HTR-8/SVneo (cell line): ENCODE measurements at regions not wholly inside any gene's neighbourhood (a gene's known extent, or its start where the extent isn't known, plus 50 kb on each side); places are given as distances from the start of the nearest gene placed in this dataset.

ENCODE experiments used
- DNase-seq: peaks from one replicate; pipeline ENCODE4 v3.0.0; 2011; ENCODE audit warnings: low spot score, mixed read lengths; ENCODE audit not compliant: insufficient read length
- FAIRE-seq: peaks from 2 replicates; lab custom pipeline; 2011; peaks lifted over from hg19 to GRCh38; lab: Jason Lieb, UNC

DNA sequence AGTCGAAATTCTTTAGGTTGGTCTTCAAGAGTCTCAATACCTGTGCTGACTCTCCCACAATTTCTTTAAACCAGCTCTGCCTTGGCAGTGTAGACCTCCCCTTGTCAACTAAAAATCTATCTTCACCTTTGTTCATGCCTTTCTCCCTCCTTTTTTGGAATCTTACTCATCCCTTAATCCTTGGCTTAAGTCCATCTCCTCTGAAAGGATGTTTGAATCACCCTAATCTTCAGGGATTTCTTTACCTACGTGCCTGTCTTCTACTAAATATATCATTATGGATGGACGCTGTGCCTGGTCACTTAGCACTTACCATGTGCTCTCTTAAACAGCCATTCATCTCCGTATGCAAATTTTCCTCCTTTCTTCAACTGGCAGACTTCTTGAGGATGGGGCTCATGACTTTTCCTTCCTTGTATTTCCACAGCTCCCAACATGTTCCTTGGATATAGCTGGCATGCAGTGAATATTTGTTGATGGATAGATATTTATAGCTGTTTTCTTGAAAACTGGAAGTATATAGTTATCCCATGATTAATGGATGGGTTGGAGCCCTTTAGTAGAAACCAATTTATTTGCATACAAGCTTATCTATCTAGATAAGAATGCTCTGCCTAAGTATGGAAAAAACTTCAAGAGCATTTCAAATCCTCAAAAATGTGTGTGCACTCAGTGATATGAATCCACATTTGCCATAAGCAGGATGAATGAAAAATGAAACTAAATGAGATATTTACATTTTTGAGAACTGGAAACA, 166.6 kb downstream of the SPRY1 start:
- FAIRE-seq (no peak), DNase-seq (no peak)

DNA sequence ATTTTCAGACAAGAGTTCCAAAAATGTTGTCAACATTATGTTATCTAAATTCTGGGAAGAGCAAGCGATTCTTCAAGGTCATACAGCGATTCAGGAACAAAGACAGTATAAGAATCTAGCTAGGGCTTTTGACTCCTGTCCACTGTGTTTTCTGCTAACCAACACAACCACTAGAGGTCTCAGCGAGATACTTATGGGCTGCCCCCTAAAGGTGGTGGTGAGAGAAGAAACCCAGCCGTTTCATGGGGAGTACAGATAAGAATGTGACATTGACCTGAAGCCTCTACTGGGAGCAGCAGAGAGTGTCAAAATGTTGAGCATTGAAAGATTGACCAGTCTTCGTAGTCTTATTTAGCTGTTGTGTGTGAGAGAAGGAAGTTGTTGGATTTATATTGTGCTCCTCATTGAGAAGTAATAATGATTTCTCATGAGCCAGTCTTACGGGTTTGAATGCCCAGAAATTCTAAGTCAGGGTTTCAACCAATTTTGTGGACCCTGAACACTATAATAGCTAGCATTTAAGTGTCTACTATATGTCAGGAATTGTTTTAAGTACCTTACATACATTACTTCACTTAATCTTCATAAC, 168.3 kb downstream of the SPRY1 start:
- peak; percentile 69 for DNase-seq
- no peak for FAIRE-seq

DNA sequence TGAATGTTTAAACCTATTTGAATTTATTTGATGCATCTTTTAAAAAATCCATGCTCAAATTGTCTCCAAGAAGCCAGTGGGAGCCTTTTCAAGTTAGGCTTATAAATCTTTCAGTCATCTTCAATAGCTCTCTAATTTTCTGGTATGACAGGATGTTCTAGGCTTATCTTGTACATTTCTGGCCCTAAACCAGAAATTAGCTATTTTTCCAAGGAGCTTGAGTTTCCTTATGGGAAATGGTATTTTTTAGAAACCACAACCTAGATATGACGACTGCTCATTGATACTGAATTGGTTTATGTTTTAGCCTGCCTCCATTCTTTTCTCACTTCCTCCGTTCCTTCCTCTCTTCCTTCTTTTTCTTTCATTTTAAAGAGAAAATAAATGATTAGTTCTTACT, 172.3 kb downstream of the SPRY1 start:
- DNase-seq (no peak), FAIRE-seq (no peak)

DNA sequence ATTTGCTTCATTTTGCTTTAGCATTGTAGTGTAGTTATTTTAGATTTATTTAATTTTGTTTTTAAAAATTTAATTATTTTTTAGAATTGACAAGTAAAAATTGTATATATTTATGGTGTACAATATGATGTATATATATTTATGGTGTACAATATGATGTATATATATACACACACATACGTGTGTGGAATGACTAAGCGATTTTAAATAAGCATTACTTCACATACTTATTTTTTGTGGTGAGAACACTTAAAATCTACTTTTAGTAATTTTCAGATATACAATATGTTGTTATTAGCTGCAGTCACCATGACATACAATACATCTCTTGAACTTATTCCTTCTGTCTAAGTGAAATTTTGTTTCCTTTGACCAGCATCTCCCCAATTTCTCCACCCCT, 172.9 kb downstream of the SPRY1 start:
- no peak for DNase-seq
- no peak for FAIRE-seq

DNA sequence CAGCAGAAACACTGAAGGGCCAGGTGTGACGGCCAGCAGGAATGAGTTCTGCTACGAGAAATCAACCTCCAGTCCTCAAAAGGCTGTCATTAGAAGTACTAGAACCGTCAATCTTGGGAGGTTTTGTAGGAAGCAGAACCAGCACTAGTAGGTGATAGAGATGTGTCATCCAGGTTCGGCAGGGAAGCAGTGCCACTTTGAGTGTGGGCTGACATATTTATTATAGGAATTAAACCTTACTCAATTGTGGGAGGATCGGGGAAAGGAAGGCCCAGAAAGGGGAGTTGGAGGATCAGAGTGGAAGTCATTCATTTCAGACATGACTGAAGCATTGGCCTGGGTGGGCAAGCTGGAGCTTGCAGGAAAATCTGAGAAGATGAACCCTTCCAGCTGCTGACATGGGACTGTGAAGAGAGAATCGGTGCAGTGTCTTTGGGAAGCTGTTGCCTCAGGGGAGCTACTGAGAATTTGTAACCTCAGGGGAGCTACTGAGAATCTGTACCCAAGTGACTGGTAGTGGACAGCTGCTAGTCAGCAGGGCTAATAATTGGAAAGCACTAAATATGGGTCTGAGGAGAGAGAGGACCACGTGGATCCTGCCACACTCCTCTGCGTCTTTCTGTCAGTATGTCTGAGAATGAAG, 177.4 kb downstream of the SPRY1 start:
- FAIRE-seq: no peak

DNA sequence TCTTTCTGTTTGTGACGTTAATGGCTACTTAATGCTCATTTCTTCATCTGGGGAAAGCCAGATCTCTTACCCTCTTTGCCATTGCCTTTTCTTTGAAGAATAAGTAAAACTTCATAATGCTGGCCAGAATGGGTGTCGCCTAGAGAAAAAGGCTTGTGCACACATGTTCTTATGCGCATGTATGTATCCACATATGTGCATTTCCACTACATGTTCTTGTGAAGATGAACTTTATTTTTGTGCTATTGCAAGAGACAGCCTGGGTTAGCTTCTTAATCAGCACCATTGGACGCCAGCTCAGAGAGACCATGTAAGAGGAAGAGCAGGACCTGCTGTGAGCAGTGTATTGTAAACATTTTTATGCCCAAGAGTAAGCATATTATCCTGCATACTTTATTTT, 178.7 kb downstream of the SPRY1 start:
- DNase-seq (no peak), FAIRE-seq (no peak)

More for the DNA sequence above, 177.4 kb downstream of the SPRY1 start:
- DNase-seq: no peak

DNA sequence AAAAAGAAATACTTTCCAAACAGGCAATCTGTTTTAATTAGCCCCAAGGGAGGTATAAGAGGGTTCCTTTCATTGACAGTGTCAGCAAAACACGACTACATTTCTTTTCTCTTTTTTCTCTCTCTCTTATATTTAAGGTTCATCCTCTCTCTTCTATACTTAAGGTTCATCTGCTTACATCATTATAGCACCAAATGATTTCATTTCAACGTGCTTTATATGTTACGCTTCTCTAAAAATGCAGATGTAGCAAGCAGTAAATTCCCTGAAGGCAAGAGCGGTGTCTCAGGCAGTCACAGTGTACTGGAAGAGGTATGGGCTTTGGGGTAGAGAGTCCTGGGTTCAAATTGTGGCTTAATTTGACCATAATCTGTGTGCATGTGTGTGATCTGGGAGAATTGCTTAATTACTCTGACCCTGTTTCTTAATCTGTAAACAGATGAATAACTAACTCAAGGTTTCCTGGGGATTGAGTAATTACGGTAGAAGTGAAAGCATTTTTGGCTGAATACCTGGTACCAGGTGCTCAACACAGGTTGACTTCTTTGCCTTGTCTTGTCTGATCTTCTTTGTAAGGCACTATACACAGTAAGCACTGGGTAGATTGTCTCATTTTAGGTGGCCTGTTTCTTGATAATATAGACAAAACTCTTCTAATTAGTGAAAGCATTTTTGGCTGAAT, 180.8 kb downstream of the SPRY1 start:
- FAIRE-seq: peak; percentile 40

DNA sequence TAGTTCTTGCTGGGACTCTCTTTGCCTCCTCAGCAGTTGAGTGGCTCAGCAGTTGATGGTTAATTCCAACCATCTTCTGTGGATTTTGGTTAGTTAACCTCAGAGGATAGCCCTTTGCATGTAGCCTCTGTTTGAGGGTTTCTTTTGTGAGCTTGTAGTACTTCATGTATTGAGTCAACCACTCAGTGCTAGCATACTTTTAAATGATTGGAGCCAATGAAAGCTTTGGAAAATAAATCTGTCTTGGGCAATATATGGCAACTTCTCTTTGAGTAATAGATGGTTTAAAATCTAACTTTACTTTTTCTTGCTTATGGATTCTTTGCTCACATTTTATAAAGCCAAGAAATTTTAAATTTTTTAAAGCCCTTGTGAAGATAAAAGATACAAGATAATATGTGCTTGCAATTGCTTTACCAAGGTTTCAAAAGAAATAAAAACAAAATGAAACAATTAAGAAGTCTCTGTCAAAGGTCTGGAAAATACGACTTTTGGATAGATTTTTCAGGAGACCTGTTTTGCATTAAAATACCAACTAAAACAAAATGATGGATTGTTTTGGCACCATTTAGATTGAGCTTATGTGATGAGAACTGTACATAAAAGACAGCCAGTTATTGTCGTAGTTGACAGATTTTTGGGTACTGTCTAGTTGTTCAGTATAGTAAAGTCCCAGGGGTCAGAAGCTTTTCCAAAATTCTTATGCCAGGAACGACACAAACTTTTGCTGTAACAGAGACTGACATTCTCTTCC, 181.9 kb downstream of the SPRY1 start:
- no peak for FAIRE-seq
- no peak for DNase-seq

More for the DNA sequence above, 180.8 kb downstream of the SPRY1 start:
- no peak for DNase-seq

DNA sequence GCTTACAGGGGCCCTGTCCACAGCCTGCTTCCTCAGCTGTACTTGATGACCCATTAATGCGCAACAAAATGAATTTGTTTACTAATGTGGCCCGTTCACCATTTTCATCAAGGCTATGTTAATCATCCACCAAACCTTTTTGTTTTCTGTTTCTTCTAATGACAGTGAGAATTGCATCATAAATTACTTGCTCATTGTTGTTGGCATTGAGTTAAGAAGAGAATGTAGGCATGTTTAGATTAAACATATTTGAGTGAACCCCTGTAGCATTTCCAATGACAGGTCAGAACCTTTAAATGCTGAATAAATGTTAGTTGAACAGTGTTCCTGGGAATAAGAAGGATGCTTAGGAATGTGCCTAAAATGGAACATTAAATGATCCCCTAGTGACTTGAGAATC, 183.4 kb downstream of the SPRY1 start:
- no peak for FAIRE-seq

DNA sequence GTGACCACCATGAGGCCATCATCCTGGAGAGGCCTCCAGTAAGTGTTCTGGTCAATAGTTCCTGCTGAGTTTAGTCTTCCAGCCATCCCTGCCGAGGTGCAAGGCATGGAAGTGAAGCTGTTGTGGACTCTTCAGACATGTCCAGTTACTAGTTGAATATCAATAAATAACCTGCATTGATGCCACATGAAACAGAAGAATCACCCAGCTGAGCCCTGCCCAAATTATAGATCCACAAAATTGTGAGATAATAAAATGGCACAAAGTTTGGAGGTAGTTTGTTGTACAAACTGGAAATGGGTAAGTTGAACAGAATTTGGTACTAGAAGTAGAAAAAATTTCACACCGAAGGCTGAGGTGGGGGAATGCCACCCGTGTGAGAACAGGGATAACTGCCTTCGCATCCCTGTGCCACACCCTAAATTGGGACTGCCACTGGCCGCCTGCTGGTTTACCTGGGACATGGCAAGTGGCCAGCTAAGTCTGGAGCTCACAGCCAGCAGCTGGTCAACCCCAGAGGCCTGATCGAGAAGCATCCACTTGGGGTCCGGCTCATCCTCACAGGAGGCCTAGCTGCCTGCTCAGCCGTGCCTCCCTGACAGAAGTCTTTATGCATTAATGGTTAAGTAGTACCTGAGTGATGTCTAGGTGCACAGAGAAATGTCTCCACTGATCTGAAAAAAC, 184.5 kb downstream of the SPRY1 start:
- FAIRE-seq (no peak), DNase-seq (no peak)

More for the DNA sequence above, 183.4 kb downstream of the SPRY1 start:
- DNase-seq: no peak

DNA sequence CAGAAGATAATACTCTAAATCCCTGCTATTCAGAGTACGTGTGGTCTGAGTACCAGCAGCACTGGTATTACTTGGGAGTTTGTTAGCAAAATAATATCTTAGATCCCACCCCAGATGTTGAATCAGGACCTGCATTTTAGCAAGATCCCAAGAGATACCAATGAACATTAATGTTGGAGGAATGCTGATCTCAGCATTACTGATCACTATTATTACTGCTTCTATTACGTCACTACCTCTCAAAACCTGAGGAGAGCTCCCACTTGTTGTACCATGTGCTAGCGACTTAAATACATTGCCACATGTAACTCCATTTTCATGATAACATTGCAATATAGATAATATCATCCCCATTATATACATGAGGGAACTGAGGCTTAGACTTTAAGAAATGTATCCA, 185.2 kb downstream of the SPRY1 start:
- no peak for DNase-seq

DNA sequence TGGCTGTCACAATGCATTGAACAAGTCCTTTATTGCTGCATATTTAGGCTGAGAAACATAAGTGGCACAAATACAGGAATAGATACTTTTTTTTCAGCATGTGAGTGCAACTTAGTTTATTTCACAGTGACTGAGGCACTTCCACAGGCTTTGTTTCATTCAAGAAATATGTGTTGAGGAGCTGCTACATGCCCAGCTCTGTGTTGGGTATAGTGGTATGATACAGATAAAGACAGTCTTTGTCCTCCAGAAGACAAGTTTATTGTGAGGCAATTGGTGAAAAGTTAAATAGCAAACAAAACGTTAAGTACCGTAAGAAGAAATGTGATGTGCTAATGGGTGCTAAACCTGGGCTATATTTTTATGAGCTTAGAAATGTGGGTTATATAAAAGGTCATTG, 186.4 kb downstream of the SPRY1 start:
- no peak for DNase-seq

More for the DNA sequence above, 185.2 kb downstream of the SPRY1 start:
- no peak for FAIRE-seq

DNA sequence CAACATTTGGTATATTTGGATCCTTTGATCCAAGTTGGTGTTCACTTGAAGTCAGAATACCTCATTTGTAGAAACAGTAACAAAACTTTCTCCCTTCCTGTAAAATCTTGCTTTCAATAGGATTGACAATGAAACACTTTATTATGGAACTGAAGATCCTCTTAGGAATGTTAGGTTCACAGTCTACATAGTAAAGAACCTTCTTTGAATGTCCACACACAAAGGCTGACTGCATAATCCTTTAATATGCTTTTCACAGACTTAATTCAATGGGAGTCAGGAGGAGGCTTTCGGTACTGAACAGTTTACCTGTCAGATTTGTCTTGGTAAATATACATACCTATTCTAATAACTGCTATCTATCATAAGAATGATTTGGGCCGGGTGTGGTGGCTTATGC, 188.5 kb downstream of the SPRY1 start:
- no peak for FAIRE-seq
- no peak for DNase-seq

More for the DNA sequence above, 186.4 kb downstream of the SPRY1 start:
- no peak for FAIRE-seq

DNA sequence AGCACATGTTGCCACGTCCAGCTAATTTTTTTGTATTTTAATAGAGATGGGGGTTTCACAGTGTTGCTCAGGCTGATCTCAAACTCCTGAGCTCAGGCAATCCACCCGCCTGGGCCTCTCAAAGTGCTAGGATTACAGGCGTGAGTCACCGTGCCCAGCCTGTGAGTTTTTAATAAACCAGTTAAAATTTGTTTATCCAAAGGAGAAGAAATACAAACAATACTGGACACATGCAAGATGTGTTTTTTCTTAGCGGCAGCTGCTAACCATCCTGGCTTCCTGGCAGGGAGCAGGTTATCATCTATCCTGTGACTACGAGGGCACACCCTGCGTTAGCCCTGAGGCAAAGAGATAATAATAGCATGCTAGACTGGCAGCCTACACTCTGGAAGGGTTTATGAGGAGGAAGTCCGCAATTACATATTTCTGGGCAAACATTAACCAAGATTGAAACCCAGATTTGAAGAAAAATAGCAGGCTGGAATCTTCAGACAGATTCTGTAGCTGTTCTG, 191.4 kb downstream of the SPRY1 start:
- DNase-seq (peak; percentile 70), FAIRE-seq (peak; percentile 97)

DNA sequence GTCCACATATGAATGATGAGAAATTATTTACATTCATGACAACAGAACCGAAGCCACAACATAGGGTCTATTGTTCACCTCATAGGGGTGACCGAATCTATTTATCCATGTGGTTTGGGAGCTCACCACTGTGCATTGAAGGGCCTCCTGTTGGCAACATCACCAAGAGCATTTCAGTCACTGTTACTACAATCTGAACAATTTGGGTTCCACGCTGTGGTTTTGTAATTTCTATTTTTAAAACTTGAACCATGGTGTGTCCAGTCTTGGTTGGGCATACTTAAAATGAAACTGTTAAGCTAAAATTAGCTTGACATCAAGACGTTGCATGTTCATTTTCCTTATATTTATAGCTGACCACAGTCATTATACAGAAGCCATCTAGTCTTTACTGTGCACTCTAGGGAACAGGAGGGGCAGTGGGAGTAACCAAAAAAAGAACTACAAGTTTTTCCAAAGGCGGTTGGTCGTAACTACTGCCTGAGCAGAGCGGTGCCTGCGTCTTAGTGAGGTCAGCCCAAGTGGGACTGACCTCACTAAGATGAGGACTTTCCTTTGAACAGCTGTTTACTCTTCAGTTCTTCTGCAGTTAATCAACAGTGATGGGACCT, 192.1 kb downstream of the SPRY1 start:
- FAIRE-seq: peak; percentile 31
- no peak for DNase-seq

DNA sequence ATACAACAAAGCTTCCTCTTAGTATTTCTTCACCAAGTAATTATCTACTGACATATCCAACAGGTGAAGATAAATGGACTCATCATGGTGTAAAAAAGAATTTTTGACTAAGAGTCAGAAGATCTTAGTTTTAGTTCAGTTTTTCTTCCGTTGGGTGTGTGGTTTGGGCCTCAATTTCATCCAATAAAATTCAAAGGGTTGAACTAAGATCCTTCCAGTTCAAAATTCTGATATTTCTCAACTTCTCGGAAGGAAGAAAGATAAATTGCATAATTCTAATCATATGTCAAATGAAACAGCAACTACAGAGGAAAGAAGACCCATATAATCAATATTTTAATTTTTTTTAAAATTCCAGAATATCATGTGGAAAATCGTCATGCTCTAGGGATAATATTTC, 192.7 kb downstream of the SPRY1 start:
- DNase-seq (no peak), FAIRE-seq (no peak)

DNA sequence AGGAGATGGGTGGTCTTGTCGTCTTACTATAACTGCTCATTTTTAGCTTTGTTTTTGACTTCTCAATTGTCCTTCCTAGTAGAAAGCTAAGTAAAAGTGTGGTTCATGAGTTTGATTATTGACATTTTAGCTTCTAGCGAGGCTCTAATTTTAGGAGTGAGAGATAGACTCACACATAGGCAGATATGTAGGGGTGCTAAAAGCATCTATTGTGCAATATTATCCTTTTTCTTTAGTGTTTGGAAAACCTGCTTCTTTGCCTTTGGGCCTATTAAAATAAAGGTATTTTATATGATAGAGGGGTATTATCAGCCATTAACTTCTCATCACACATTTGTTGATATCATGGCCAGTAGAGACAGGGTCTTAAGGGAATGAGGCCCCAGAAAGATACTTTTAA, 195.3 kb downstream of the SPRY1 start:
- FAIRE-seq (no peak), DNase-seq (no peak)

DNA sequence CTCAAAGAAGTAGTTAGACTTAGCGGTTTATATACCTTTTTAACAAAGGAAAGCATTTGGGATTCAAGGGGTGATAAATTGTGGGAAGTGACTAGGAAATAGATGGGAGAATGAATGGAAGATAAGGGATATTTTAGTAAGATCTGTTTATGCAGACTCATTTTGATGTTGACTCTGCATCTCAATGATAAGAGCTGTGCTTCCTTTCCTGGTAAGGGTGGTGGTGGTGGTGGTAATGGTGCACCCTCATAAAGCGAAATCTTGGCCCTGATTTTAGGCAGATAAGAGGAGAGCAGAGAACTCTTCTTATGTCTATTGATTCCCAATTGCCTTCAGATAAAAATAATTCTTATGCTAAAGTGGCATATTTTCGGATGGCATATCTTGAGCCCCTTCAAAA, 197.1 kb downstream of the SPRY1 start:
- FAIRE-seq: no peak
- DNase-seq: no peak

DNA sequence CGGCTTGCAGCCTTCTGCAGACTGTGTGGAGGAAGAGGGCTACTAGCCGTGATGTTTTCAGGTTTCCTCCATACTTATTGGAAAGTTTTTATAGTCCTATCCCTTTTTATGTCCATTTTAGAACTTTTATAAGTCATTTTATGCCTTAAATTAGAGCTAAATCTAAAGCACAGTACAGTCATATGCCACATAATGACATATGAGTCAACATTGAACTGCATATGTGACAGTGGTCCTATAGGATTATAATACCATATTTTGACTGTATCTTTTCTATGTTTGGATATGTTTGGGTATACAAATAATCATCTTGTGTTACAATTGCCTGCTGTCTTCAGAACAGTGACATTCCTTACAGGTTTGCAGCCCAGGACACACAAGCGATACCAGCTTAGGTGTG, 200.2 kb downstream of the SPRY1 start:
- DNase-seq (no peak), FAIRE-seq (no peak)
